ENCODE measurements at regions not wholly inside any gene's neighbourhood (a gene's known extent, or its start where the extent isn't known, plus 50 kb on each side); places are given as distances from the start of the nearest gene placed in this dataset.

DNA sequence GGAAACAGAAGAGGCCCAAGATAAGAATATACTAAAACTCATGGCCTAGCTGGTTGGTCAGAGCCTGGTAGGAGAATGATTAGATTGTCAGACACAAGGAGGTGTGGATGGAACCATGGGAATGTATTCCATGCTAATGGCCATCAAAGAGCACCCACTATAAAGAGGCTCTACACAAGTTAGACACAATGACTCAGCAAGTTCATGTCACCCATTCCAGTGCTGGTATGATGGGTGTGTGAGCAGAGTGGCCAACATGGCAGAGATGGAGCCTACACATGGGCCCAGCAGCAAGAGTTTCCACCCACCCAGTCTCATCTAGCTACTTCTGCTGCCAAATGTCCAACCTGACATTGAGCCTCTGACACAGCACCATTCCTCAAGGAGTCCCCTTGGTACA is 97.5 kb upstream of the COG2 start:
- H3K36me3 ChIP-seq (ENCODE audit: control insufficient read depth in 2 of 2, insufficient read depth in 1 of 2, low read length in 2 of 2) = no peaks in the 10 kb centered on the region
- H3K4me1 ChIP-seq (ENCODE audit: control insufficient read depth, insufficient read depth, low read length) = no peaks in the 10 kb centered on the region
- no peaks in the 10 kb centered on the region for H3K9me3 ChIP-seq (ENCODE audit: control insufficient read depth, insufficient read depth, low read depth, low read length)
- CTCF ChIA-PET = interaction anchor here (0.6 kb wide), 1 partner anchor 102 kb away, joined by 3 read pairs; no protein-coding TSS in a partner anchor
- POLR2A ChIA-PET = no interaction called here
- no peak overlapping the region for H3K4me3 ChIP-seq (ENCODE audit: low read depth, low read length)
- TF ChIP-seq EGR2 (tag by site-specific recombination; IDR thresholded peaks at IDR 0.05; ENCODE audit: low read depth) (no peak), ZFP37 (tag by site-specific recombination; IDR thresholded peaks at IDR 0.05) (no peak), ZNF510 (tag by site-specific recombination; IDR thresholded peaks at IDR 0.05; ENCODE audit: insufficient replicate concordance) (no peak)
- no peak overlapping the region for H3K27ac ChIP-seq (ENCODE audit: extremely low read depth, low read depth, low read length)

DNA sequence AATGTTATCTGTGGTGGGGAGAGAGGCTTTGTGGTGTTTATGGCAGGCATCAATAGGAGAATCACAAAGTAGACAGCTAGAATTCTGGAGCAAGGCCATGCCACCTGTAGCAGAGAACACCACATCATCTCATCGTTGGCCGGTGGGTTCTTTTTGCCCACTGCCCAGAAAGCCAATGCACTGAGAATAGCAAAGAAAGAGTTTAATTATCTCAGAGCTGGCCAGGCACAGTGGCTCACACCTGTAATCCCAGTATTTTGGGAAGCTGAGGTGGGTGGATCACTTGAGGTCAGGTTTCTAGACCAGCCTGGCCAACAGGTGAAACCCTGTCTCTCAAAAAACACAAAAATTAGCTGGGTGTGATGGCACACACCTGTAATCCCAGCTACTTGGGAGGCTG is 99.2 kb upstream of the COG2 start:
- Histone ChIP-seq H3K4me1 (ENCODE audit: control insufficient read depth, insufficient read depth, low read length) (no peaks in the 10 kb centered on the region), H3K27ac (ENCODE audit: extremely low read depth, low read depth, low read length) (no peak overlapping the region), H3K4me3 (ENCODE audit: low read depth, low read length) (no peak overlapping the region), H3K36me3 (ENCODE audit: control insufficient read depth in 2 of 2, insufficient read depth in 1 of 2, low read length in 2 of 2) (no peaks in the 10 kb centered on the region), H3K9me3 (ENCODE audit: control insufficient read depth, insufficient read depth, low read depth, low read length) (no peaks in the 10 kb centered on the region)
- POLR2A ChIA-PET = no interaction called here
- CTCF ChIA-PET = interaction anchor here (0.9 kb wide), 1 partner anchor 15 kb away, joined by 3 read pairs; no protein-coding TSS in a partner anchor
- TF ChIP-seq SCRT2 (tag by site-specific recombination; IDR thresholded peaks at IDR 0.05) (peak; percentile 53), EGR2 (tag by site-specific recombination; IDR thresholded peaks at IDR 0.05; ENCODE audit: low read depth) (no peak), ZBTB8A (tag by site-specific recombination; IDR thresholded peaks at IDR 0.05) (no peak), SCRT1 (tag by site-specific recombination; IDR thresholded peaks at IDR 0.05; ENCODE audit: borderline replicate concordance) (0 out of 2 replicates have a peak, but pooled peaks have one; percentile 10), ZNF266 (tag by site-specific recombination; IDR thresholded peaks at IDR 0.05; ENCODE audit: low read depth) (no peak)
- TF ChIP-seq, protein P1, sequence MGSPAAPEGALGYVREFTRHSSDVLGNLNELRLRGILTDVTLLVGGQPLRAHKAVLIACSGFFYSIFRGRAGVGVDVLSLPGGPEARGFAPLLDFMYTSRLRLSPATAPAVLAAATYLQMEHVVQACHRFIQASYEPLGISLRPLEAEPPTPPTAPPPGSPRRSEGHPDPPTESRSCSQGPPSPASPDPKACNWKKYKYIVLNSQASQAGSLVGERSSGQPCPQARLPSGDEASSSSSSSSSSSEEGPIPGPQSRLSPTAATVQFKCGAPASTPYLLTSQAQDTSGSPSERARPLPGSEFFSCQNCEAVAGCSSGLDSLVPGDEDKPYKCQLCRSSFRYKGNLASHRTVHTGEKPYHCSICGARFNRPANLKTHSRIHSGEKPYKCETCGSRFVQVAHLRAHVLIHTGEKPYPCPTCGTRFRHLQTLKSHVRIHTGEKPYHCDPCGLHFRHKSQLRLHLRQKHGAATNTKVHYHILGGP (tag by site-specific recombination; IDR thresholded peaks at IDR 0.05) = no peak
- TF ChIP-seq, protein P2, sequence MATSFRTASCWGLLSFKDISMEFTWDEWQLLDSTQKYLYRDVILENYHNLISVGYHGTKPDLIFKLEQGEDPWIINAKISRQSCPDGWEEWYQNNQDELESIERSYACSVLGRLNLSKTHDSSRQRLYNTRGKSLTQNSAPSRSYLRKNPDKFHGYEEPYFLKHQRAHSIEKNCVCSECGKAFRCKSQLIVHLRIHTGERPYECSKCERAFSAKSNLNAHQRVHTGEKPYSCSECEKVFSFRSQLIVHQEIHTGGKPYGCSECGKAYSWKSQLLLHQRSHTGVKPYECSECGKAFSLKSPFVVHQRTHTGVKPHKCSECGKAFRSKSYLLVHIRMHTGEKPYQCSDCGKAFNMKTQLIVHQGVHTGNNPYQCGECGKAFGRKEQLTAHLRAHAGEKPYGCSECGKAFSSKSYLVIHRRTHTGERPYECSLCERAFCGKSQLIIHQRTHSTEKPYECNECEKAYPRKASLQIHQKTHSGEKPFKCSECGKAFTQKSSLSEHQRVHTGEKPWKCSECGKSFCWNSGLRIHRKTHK (tag by site-specific recombination; IDR thresholded peaks at IDR 0.05) = no peak

DNA sequence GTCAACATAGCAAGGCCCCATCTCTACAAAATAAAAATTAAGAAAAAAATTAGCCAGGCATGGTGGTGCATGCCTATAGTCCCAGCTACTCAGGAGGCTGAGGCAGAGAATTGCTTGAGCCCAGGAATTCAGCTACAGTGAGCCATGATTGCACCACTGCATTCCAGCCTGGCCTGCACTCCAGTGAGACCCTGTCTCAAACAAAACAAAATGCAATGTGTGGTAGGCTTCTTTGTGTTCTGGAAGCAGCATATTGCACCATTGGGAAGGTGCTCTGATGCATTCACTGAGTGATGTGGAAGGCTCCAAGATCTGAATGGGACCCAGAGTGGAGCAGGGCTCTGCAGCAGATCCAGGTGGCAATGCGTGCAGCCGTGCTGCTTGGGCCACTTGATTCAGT is 99.6 kb upstream of the COG2 start:
- Histone ChIP-seq H3K9me3 (ENCODE audit: control insufficient read depth, insufficient read depth, low read depth, low read length) (no peaks in the 10 kb centered on the region), H3K36me3 (ENCODE audit: control insufficient read depth in 2 of 2, insufficient read depth in 1 of 2, low read length in 2 of 2) (no peaks in the 10 kb centered on the region), H3K27ac (ENCODE audit: extremely low read depth, low read depth, low read length) (no peak overlapping the region), H3K4me1 (ENCODE audit: control insufficient read depth, insufficient read depth, low read length) (no peaks in the 10 kb centered on the region), H3K4me3 (ENCODE audit: low read depth, low read length) (no peak overlapping the region)
- CTCF ChIA-PET = no interaction called here
- POLR2A ChIA-PET = no interaction called here
- TF ChIP-seq ZNF138 (tag by site-specific recombination; IDR thresholded peaks at IDR 0.05; ENCODE audit: borderline replicate concordance) = no peak
- no peak for TF ChIP-seq ZNF157 (tag by site-specific recombination; IDR thresholded peaks at IDR 0.05)
- TF ChIP-seq, protein P3, sequence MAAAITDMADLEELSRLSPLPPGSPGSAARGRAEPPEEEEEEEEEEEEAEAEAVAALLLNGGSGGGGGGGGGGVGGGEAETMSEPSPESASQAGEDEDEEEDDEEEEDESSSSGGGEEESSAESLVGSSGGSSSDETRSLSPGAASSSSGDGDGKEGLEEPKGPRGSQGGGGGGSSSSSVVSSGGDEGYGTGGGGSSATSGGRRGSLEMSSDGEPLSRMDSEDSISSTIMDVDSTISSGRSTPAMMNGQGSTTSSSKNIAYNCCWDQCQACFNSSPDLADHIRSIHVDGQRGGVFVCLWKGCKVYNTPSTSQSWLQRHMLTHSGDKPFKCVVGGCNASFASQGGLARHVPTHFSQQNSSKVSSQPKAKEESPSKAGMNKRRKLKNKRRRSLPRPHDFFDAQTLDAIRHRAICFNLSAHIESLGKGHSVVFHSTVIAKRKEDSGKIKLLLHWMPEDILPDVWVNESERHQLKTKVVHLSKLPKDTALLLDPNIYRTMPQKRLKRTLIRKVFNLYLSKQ (tag by site-specific recombination; IDR thresholded peaks at IDR 0.05; ENCODE audit: borderline replicate concordance) = no peak
- TF ChIP-seq ZNF335 (tag by site-specific recombination; conservative IDR thresholded peaks at IDR 0.05) = no peak
- TF ChIP-seq ZNF501 (tag by site-specific recombination; IDR thresholded peaks at IDR 0.05) = no peak
- no peak for TF ChIP-seq ZBTB21 (tag by site-specific recombination; IDR thresholded peaks at IDR 0.05)
- TF ChIP-seq KLF7 (tag by site-specific recombination; IDR thresholded peaks at IDR 0.05; ENCODE audit: borderline replicate concordance) = no peak
- no peak for TF ChIP-seq ZNF830 (tag by site-specific recombination; IDR thresholded peaks at IDR 0.05; ENCODE audit: low read depth)
- no peak for TF ChIP-seq ZFP41 (tag by site-specific recombination; IDR thresholded peaks at IDR 0.05; ENCODE audit: borderline replicate concordance)
- no peak for TF ChIP-seq ZNF324 (tag by site-specific recombination; IDR thresholded peaks at IDR 0.05)
- no peak for TF ChIP-seq KLF10 (tag by site-specific recombination; IDR thresholded peaks at IDR 0.05)
- TF ChIP-seq ZNF211 (tag by site-specific recombination; IDR thresholded peaks at IDR 0.05; ENCODE audit: low read depth) = no peak
- no peak for TF ChIP-seq ZBTB1 (tag by site-specific recombination; IDR thresholded peaks at IDR 0.05)
- no peak for TF ChIP-seq ZNF623 (tag by site-specific recombination; IDR thresholded peaks at IDR 0.05)
- no peak for TF ChIP-seq ZNF585B (tag by site-specific recombination; IDR thresholded peaks at IDR 0.05)
- TF ChIP-seq ZNF664 (tag by site-specific recombination; IDR thresholded peaks at IDR 0.05) = no peak
- TF ChIP-seq KLF16 (tag by site-specific recombination; IDR thresholded peaks at IDR 0.05) = no peak
